ENCODE measurements at regions not wholly inside any gene's neighbourhood (a gene's known extent, or its start where the extent isn't known, plus 50 kb on each side); places are given as distances from the start of the nearest gene placed in this dataset.

DNA sequence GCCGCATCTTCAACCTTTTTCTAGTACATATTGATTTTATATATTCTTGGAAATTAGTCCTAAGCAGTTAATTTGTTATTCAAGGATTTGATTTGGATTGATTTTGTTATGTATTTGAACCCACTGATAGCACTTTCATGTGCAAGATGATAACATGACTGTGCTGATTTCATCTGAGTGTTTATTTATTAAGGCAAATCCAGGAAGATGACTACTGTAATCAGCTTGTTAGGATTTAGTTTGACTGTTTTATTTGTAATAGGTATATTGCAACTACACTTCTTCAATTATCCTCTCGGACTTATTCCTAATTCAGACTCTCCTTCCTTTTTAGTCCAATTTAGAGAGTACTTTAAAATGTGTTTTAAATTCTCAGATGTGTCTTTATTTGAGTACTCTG is 75.1 kb upstream of the PRKG1 start:
- TF ChIP-seq, protein P1, sequence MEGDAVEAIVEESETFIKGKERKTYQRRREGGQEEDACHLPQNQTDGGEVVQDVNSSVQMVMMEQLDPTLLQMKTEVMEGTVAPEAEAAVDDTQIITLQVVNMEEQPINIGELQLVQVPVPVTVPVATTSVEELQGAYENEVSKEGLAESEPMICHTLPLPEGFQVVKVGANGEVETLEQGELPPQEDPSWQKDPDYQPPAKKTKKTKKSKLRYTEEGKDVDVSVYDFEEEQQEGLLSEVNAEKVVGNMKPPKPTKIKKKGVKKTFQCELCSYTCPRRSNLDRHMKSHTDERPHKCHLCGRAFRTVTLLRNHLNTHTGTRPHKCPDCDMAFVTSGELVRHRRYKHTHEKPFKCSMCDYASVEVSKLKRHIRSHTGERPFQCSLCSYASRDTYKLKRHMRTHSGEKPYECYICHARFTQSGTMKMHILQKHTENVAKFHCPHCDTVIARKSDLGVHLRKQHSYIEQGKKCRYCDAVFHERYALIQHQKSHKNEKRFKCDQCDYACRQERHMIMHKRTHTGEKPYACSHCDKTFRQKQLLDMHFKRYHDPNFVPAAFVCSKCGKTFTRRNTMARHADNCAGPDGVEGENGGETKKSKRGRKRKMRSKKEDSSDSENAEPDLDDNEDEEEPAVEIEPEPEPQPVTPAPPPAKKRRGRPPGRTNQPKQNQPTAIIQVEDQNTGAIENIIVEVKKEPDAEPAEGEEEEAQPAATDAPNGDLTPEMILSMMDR (IDR thresholded peaks at IDR 0.05; ENCODE audit: unreplicated experiment), result no peak
- H3K27me3 Mint-ChIP-seq (ENCODE audit: insufficient read depth, unreplicated experiment), result peaks cover 71% of the 10 kb centered on the region
- POLR2A ChIA-PET, result interaction anchor here (0.6 kb wide), 1 partner anchor 1006 kb away, joined by 5 read pairs; no protein-coding TSS in a partner anchor
- BruUV-seq (replicated peaks), result no TSS peak
- intact Hi-C loops (cut with micrococcal nuclease), result no loop called here
- no peaks in the 10 kb centered on the region for H3K4me1 Mint-ChIP-seq (ENCODE audit: insufficient read depth, unreplicated experiment)
- no peak overlapping the region for H3K4me3 Mint-ChIP-seq (ENCODE audit: unreplicated experiment)
- H3K27ac Mint-ChIP-seq (ENCODE audit: low read depth, unreplicated experiment), result no peak overlapping the region
- H3K36me3 Mint-ChIP-seq (ENCODE audit: insufficient read depth, unreplicated experiment), result no peaks in the 10 kb centered on the region
- no peaks in the 10 kb centered on the region for H3K9me3 Mint-ChIP-seq (ENCODE audit: unreplicated experiment)
- no peak for DNase-seq (ENCODE audit: unreplicated experiment)
- CTCF ChIA-PET, result interaction anchor here (0.8 kb wide), 1 partner anchor 1217 kb away, joined by 4 read pairs; no protein-coding TSS in a partner anchor

DNA sequence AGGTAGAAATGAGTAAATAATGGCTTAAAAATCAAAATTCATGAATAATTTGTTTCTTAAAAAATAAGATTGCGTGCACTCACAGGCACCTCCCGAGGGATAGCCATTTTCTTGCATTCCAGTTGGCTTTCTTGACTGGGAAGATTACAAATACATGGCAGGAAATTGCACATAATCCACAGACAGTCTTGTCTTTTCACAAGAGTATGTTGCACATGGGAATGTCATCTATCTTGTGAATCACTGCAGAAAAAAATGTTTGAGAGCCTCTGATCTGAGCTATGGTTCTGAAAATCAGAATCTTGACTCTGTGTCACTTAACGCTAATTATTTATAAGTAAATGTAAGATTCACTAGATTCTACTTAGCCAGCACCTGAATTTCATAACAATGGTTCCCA is 74.1 kb upstream of the PRKG1 start:
- H3K9me3 Mint-ChIP-seq (ENCODE audit: unreplicated experiment), result no peaks in the 10 kb centered on the region
- no peak overlapping the region for H3K4me3 Mint-ChIP-seq (ENCODE audit: unreplicated experiment)
- CTCF ChIA-PET, result interaction anchor here (0.5 to 1.4 kb wide), 7 partner anchors 9 to 1566 kb away, joined by 3 to 7 read pairs (median 4); no protein-coding TSS in a partner anchor
- POLR2A ChIA-PET, result no interaction called here
- TF ChIP-seq, protein P1 (IDR thresholded peaks at IDR 0.05; ENCODE audit: unreplicated experiment), result no peak
- BruUV-seq (replicated peaks), result no TSS peak
- H3K27ac Mint-ChIP-seq (ENCODE audit: low read depth, unreplicated experiment), result no peak overlapping the region
- peaks cover 71% of the 10 kb centered on the region for H3K27me3 Mint-ChIP-seq (ENCODE audit: insufficient read depth, unreplicated experiment)
- intact Hi-C loops (cut with micrococcal nuclease), result loop anchor here (2.0 to 10.0 kb wide), 3 partner anchors 211 to 1002 kb away; no protein-coding TSS in a partner anchor
- H3K36me3 Mint-ChIP-seq (ENCODE audit: insufficient read depth, unreplicated experiment), result no peaks in the 10 kb centered on the region
- no peak for DNase-seq (ENCODE audit: unreplicated experiment)
- H3K4me1 Mint-ChIP-seq (ENCODE audit: insufficient read depth, unreplicated experiment), result no peaks in the 10 kb centered on the region

DNA sequence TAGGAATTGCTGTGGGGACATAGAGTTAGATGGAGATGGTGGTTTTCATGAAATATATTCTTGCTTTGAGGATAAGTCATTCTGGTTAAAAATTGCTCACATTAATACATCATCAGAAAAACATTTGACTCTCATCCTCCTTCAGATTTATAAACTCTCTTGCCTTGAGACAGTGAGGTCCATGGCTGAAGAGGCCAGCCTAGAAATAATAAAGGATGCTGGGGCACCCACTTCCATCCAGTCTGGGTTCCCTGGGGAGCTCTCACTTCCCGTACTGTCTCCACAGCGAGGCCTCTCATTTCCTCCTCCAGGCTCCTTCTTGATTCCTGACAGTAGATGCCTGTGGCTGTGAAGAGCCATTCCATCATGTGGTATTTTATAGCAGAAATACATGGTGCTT is 73.3 kb upstream of the PRKG1 start:
- Mint-ChIP-seq H3K4me3 (ENCODE audit: unreplicated experiment) (no peak overlapping the region), H3K9me3 (ENCODE audit: unreplicated experiment) (no peaks in the 10 kb centered on the region), H3K4me1 (ENCODE audit: insufficient read depth, unreplicated experiment) (no peaks in the 10 kb centered on the region), H3K27me3 (ENCODE audit: insufficient read depth, unreplicated experiment) (peaks cover 73% of the 10 kb centered on the region), H3K36me3 (ENCODE audit: insufficient read depth, unreplicated experiment) (no peaks in the 10 kb centered on the region), H3K27ac (ENCODE audit: low read depth, unreplicated experiment) (no peak overlapping the region)
- intact Hi-C loops (cut with micrococcal nuclease), result loop anchor here (1.0 to 10.0 kb wide), 4 partner anchors 212 to 1214 kb away; no protein-coding TSS in a partner anchor
- no TSS peak for BruUV-seq (replicated peaks)
- POLR2A ChIA-PET, result no interaction called here
- TF ChIP-seq, protein P1 (IDR thresholded peaks at IDR 0.05; ENCODE audit: unreplicated experiment), result no peak
- CTCF ChIA-PET, result interaction anchor here (0.5 to 1.4 kb wide), 9 partner anchors 8 to 1209 kb away, joined by 3 to 7 read pairs (median 3); no protein-coding TSS in a partner anchor
- no peak for DNase-seq (ENCODE audit: unreplicated experiment)

DNA sequence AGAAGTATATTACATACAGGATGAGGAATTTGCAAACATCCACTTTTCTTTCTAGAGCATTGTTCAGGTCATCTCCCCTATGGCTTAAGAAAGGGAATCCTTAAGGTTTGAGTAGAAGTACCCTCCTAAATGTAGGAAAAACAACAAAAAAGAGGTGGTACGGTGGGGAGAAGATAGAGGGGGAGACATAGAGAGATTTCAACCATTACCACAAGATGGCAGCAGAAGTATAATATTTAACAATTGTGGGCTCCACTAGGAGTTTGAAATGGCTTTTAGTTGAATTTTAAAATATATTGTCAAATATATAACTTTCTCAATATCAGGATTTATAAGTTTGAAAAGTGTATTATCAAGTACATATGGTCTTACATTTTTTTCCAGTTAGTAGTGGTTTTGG is 72.7 kb upstream of the PRKG1 start:
- TF ChIP-seq, protein P1 (IDR thresholded peaks at IDR 0.05; ENCODE audit: unreplicated experiment), result peak; percentile 46
- H3K27me3 Mint-ChIP-seq (ENCODE audit: insufficient read depth, unreplicated experiment), result peaks cover 67% of the 10 kb centered on the region
- DNase-seq (ENCODE audit: unreplicated experiment), result peak; percentile 32
- POLR2A ChIA-PET, result no interaction called here
- intact Hi-C loops (cut with micrococcal nuclease), result loop anchor here (1.0 to 10.0 kb wide), 4 partner anchors 213 to 1214 kb away; no protein-coding TSS in a partner anchor
- H3K4me1 Mint-ChIP-seq (ENCODE audit: insufficient read depth, unreplicated experiment), result no peaks in the 10 kb centered on the region
- no peaks in the 10 kb centered on the region for H3K36me3 Mint-ChIP-seq (ENCODE audit: insufficient read depth, unreplicated experiment)
- H3K27ac Mint-ChIP-seq (ENCODE audit: low read depth, unreplicated experiment), result no peak overlapping the region
- H3K9me3 Mint-ChIP-seq (ENCODE audit: unreplicated experiment), result no peaks in the 10 kb centered on the region
- CTCF ChIA-PET, result interaction anchor here (0.6 to 0.9 kb wide), 4 partner anchors 27 to 1215 kb away, joined by 3 to 4 read pairs (median 3); no protein-coding TSS in a partner anchor
- no peak overlapping the region for H3K4me3 Mint-ChIP-seq (ENCODE audit: unreplicated experiment)
- BruUV-seq (replicated peaks), result no TSS peak

Data from MCF 10A (cell line).